ENCODE measurements at regions not wholly inside any gene's neighbourhood (a gene's known extent, or its start where the extent isn't known, plus 50 kb on each side); places are given as distances from the start of the nearest gene placed in this dataset.

DNA sequence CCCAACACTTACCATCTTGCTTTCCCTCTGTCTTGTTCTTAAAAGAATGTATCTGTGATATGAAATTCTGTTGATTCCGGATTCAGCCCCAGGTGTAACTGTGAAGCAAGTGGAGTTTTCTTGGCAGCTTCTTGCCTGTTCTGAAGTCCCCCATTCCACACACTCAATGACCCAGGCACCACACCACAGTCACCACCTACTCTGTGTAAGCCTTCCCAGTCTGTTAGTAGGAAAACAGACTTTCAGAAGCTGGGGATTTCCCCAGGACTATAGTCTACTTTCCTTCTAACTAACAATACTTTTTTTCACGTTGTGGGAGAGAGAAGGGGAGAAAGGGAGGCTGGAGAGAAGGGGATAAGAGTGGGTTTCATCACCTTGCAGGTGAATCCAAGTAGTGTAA, 299.1 kb upstream of the PROX1 start:
- TF ChIP-seq, protein P1, sequence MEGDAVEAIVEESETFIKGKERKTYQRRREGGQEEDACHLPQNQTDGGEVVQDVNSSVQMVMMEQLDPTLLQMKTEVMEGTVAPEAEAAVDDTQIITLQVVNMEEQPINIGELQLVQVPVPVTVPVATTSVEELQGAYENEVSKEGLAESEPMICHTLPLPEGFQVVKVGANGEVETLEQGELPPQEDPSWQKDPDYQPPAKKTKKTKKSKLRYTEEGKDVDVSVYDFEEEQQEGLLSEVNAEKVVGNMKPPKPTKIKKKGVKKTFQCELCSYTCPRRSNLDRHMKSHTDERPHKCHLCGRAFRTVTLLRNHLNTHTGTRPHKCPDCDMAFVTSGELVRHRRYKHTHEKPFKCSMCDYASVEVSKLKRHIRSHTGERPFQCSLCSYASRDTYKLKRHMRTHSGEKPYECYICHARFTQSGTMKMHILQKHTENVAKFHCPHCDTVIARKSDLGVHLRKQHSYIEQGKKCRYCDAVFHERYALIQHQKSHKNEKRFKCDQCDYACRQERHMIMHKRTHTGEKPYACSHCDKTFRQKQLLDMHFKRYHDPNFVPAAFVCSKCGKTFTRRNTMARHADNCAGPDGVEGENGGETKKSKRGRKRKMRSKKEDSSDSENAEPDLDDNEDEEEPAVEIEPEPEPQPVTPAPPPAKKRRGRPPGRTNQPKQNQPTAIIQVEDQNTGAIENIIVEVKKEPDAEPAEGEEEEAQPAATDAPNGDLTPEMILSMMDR (IDR thresholded peaks at IDR 0.05), result no peak
- TF ChIP-seq, protein P2, sequence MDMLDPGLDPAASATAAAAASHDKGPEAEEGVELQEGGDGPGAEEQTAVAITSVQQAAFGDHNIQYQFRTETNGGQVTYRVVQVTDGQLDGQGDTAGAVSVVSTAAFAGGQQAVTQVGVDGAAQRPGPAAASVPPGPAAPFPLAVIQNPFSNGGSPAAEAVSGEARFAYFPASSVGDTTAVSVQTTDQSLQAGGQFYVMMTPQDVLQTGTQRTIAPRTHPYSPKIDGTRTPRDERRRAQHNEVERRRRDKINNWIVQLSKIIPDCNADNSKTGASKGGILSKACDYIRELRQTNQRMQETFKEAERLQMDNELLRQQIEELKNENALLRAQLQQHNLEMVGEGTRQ (IDR thresholded peaks at IDR 0.05; ENCODE audit: borderline replicate concordance, low read depth, low read length), result no peak
- TF ChIP-seq, protein P3, sequence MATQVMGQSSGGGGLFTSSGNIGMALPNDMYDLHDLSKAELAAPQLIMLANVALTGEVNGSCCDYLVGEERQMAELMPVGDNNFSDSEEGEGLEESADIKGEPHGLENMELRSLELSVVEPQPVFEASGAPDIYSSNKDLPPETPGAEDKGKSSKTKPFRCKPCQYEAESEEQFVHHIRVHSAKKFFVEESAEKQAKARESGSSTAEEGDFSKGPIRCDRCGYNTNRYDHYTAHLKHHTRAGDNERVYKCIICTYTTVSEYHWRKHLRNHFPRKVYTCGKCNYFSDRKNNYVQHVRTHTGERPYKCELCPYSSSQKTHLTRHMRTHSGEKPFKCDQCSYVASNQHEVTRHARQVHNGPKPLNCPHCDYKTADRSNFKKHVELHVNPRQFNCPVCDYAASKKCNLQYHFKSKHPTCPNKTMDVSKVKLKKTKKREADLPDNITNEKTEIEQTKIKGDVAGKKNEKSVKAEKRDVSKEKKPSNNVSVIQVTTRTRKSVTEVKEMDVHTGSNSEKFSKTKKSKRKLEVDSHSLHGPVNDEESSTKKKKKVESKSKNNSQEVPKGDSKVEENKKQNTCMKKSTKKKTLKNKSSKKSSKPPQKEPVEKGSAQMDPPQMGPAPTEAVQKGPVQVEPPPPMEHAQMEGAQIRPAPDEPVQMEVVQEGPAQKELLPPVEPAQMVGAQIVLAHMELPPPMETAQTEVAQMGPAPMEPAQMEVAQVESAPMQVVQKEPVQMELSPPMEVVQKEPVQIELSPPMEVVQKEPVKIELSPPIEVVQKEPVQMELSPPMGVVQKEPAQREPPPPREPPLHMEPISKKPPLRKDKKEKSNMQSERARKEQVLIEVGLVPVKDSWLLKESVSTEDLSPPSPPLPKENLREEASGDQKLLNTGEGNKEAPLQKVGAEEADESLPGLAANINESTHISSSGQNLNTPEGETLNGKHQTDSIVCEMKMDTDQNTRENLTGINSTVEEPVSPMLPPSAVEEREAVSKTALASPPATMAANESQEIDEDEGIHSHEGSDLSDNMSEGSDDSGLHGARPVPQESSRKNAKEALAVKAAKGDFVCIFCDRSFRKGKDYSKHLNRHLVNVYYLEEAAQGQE (IDR thresholded peaks at IDR 0.05; ENCODE audit: low read depth, low read length), result no peak
- TF ChIP-seq EP300 (IDR thresholded peaks at IDR 0.05; ENCODE audit: borderline replicate concordance in 1 of 2, low read depth in 1 of 2, low read length in 1 of 2) (no peak), RAD21 (IDR thresholded peaks at IDR 0.05; ENCODE audit: low read length) (no peak), RFX5 (IDR thresholded peaks at IDR 0.05; ENCODE audit: low read length) (no peak), POLR2AphosphoS5 (IDR thresholded peaks at IDR 0.05; ENCODE audit: low read depth, low read length) (no peak), SMC3 (IDR thresholded peaks at IDR 0.05; ENCODE audit: low read depth, low read length) (no peak), MEF2A (IDR thresholded peaks at IDR 0.05; ENCODE audit: borderline replicate concordance, low read depth) (no peak), MXI1 (IDR thresholded peaks at IDR 0.05; ENCODE audit: low read depth, low read length) (no peak), ELF1 (IDR thresholded peaks at IDR 0.05) (no peak)
- TF ChIP-seq, protein P4, sequence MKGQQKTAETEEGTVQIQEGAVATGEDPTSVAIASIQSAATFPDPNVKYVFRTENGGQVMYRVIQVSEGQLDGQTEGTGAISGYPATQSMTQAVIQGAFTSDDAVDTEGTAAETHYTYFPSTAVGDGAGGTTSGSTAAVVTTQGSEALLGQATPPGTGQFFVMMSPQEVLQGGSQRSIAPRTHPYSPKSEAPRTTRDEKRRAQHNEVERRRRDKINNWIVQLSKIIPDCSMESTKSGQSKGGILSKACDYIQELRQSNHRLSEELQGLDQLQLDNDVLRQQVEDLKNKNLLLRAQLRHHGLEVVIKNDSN (IDR thresholded peaks at IDR 0.05; ENCODE audit: borderline replicate concordance, low read depth), result no peak
- TF ChIP-seq, protein P5, sequence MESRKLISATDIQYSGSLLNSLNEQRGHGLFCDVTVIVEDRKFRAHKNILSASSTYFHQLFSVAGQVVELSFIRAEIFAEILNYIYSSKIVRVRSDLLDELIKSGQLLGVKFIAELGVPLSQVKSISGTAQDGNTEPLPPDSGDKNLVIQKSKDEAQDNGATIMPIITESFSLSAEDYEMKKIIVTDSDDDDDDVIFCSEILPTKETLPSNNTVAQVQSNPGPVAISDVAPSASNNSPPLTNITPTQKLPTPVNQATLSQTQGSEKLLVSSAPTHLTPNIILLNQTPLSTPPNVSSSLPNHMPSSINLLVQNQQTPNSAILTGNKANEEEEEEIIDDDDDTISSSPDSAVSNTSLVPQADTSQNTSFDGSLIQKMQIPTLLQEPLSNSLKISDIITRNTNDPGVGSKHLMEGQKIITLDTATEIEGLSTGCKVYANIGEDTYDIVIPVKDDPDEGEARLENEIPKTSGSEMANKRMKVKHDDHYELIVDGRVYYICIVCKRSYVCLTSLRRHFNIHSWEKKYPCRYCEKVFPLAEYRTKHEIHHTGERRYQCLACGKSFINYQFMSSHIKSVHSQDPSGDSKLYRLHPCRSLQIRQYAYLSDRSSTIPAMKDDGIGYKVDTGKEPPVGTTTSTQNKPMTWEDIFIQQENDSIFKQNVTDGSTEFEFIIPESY (IDR thresholded peaks at IDR 0.05; ENCODE audit: borderline replicate concordance, low read depth), result no peak
- TF ChIP-seq, protein P6, sequence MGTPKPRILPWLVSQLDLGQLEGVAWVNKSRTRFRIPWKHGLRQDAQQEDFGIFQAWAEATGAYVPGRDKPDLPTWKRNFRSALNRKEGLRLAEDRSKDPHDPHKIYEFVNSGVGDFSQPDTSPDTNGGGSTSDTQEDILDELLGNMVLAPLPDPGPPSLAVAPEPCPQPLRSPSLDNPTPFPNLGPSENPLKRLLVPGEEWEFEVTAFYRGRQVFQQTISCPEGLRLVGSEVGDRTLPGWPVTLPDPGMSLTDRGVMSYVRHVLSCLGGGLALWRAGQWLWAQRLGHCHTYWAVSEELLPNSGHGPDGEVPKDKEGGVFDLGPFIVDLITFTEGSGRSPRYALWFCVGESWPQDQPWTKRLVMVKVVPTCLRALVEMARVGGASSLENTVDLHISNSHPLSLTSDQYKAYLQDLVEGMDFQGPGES (IDR thresholded peaks at IDR 0.05; ENCODE audit: low read depth, low read length), result no peak

All from SK-N-SH (cell line).